Mammary epithelial cell (primary cell): ENCODE measurements at regions not wholly inside any gene's neighbourhood (a gene's known extent, or its start where the extent isn't known, plus 50 kb on each side); places are given as distances from the start of the nearest gene placed in this dataset.

Experiments used
- CTCF ChIP-seq, 2 donors: IDR thresholded peaks in 1 of 2; conservative IDR thresholded peaks in 1 of 2; 2 replicates each; pipeline ENCODE4 v1.5.1; 2011 to 2012; ENCODE audit warnings: inconsistent platforms in 2 of 2, low read length in 2 of 2, mild to moderate bottlenecking in 2 of 2, control low read depth in 1 of 2, low read depth in 1 of 2; ENCODE audit not compliant: insufficient read depth in 1 of 2; ENCODE audit errors: extremely low read depth in 1 of 2
- EZH2 ChIP-seq: IDR thresholded peaks from 2 replicates; pipeline ENCODE4 v1.6.1; 2012; ENCODE audit warnings: low read length, inconsistent platforms, borderline replicate concordance

- TF ChIP-seq CTCF (conservative IDR thresholded peaks at IDR 0.05 in 1 of 2, IDR thresholded peaks at IDR 0.05 in 1 of 2; ENCODE audit: extremely low read depth in 1 of 2, insufficient read depth in 1 of 2, low read depth in 1 of 2, low read length in 2 of 2) = no peak
- TF ChIP-seq EZH2 = no peak
These were observed 265.1 kb upstream of the KLF6 start for GRCh38 chr10:4050061-4050460.
